Kidney (tissue), 13 donors: ENCODE measurements at regions not wholly inside any gene's neighbourhood (a gene's known extent, or its start where the extent isn't known, plus 50 kb on each side); places are given as distances from the start of the nearest gene placed in this dataset.

Experiments used
- DNase-seq, 5 donors: peaks; one replicate each; pipeline ENCODE4 v3.0.0-alpha.2; 2013 to 2020
- FAIRE-seq: peaks from 2 replicates; lab custom pipeline; 2012; peaks lifted over from hg19 to GRCh38; lab: Jason Lieb, UNC
- H3K27ac ChIP-seq, 2 donors: one replicate each; pipeline ENCODE4 v1.7.0; 2013; ENCODE audit warnings: low read depth in 2 of 2, low read length in 2 of 2, inconsistent platforms in 1 of 2
- H3K27me3 ChIP-seq: one replicate; pipeline ENCODE4 v1.7.1; 2013; ENCODE audit warnings: low read length, inconsistent platforms; ENCODE audit not compliant: control insufficient read depth, insufficient read depth
- H3K36me3 ChIP-seq, 3 donors: one replicate each; pipeline versions ENCODE4 v1.7.0 to v1.7.1; 2013; ENCODE audit warnings: low read length in 3 of 3, control low read depth in 1 of 3, inconsistent platforms in 1 of 3; ENCODE audit not compliant: insufficient read depth in 3 of 3, control insufficient read depth in 2 of 3
- H3K4me1 ChIP-seq, 3 donors: one replicate each; pipeline versions ENCODE4 v1.7.0 to v1.7.1; 2013; ENCODE audit warnings: low read length in 3 of 3, inconsistent platforms in 1 of 3, low read depth in 1 of 3; ENCODE audit not compliant: control insufficient read depth in 2 of 3, insufficient read depth in 2 of 3
- H3K4me3 ChIP-seq, 3 donors: one replicate each; pipeline versions ENCODE4 v1.7.0 to v1.8.1; 2013; ENCODE audit warnings: low read length in 3 of 3, control low read depth in 1 of 3, inconsistent platforms in 1 of 3
- H3K9ac ChIP-seq, 3 donors: one replicate each; pipeline versions ENCODE4 v1.7.0 to v1.7.1; 2013; ENCODE audit warnings: low read length in 3 of 3, control low read depth in 1 of 3, inconsistent platforms in 1 of 3
- H3K9me3 ChIP-seq, 3 donors: one replicate each; pipeline versions ENCODE4 v1.7.0 to v1.7.1; 2013; ENCODE audit warnings: low read length in 3 of 3, control low read depth in 1 of 3, inconsistent platforms in 1 of 3; ENCODE audit not compliant: control insufficient read depth in 2 of 3, insufficient read depth in 1 of 3
- intact Hi-C: fragments of 100-400 bp; cut with DNase I; formaldehyde crosslinking; loops from one replicate; pipeline ENCODE4 v1.11.1; 2022
- TF ChIP-seq, protein P1 (sequence below): IDR thresholded peaks from 3 replicates; pipeline ENCODE4 v1.5.1; 2012; ENCODE audit warnings: mild to moderate bottlenecking, moderate library complexity, borderline replicate concordance; ENCODE audit not compliant: insufficient read depth; ENCODE audit errors: extremely low read depth
- donor health status: control.
- donor health status: control.
- donor health status: control.
- donor health status: control.
- donor health status: control.
- donor health status: DM: yes; HTN: yes; CAD: no.
- donor health status: Normal renal cell carcinoma (clear cell type).

- Histone ChIP-seq H3K9me3 (no peaks in the 10 kb centered on the region), H3K4me3 (no peak overlapping the region), H3K27ac (no peak overlapping the region), H3K36me3 (no peaks in the 10 kb centered on the region), H3K27me3 (peaks cover 2% of the 10 kb centered on the region), H3K9ac (no peak overlapping the region), H3K4me1 (no peaks in the 10 kb centered on the region)
- DNase-seq (no peak), FAIRE-seq (no peak)
- TF ChIP-seq, protein P1, sequence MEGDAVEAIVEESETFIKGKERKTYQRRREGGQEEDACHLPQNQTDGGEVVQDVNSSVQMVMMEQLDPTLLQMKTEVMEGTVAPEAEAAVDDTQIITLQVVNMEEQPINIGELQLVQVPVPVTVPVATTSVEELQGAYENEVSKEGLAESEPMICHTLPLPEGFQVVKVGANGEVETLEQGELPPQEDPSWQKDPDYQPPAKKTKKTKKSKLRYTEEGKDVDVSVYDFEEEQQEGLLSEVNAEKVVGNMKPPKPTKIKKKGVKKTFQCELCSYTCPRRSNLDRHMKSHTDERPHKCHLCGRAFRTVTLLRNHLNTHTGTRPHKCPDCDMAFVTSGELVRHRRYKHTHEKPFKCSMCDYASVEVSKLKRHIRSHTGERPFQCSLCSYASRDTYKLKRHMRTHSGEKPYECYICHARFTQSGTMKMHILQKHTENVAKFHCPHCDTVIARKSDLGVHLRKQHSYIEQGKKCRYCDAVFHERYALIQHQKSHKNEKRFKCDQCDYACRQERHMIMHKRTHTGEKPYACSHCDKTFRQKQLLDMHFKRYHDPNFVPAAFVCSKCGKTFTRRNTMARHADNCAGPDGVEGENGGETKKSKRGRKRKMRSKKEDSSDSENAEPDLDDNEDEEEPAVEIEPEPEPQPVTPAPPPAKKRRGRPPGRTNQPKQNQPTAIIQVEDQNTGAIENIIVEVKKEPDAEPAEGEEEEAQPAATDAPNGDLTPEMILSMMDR, result no peak
- intact Hi-C loops, result no loop called here
Measured at GRCh38 chrX:9383655-9384054, 81.2 kb upstream of the TBL1X start.

DNA sequence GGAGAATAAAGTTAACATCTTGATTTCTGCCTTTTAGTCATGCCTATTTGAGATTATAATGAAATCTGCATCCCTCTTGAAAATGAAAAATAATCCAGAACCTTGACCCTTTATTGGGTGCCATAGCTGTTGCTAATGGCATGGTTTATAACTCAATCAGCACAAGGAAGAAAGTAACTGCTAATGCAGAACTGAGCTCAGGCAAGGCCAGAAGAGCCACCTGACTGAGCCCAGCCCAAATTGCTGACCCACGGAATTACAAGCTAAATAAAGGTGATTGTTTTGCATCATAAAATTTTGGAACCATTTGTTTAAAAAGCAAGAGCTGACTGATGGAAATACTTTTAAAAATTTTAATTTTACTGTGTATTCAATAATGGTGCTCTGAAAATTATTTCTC, 76.4 kb upstream of the TBL1X start:
- H3K4me3 ChIP-seq, result no peak overlapping the region
- intact Hi-C loops, result no loop called here
- DNase-seq (no peak), FAIRE-seq (no peak)
- H3K9me3 ChIP-seq, result no peaks in the 10 kb centered on the region
- H3K27me3 ChIP-seq, result no peaks in the 10 kb centered on the region
- no peaks in the 10 kb centered on the region for H3K36me3 ChIP-seq
- H3K27ac ChIP-seq, result no peak overlapping the region
- no peak overlapping the region for H3K9ac ChIP-seq
- TF ChIP-seq, protein P1, result no peak
- no peaks in the 10 kb centered on the region for H3K4me1 ChIP-seq

GRCh38 chrX:9390121-9390520, 74.7 kb upstream of the TBL1X start:
- TF ChIP-seq, protein P1, result no peak
- DNase-seq (no peak), FAIRE-seq (no peak)
- no peak overlapping the region for H3K4me3 ChIP-seq
- H3K9me3 ChIP-seq, result no peaks in the 10 kb centered on the region
- no peak overlapping the region for H3K27ac ChIP-seq
- no peaks in the 10 kb centered on the region for H3K4me1 ChIP-seq
- H3K27me3 ChIP-seq, result no peaks in the 10 kb centered on the region
- intact Hi-C loops, result no loop called here
- H3K36me3 ChIP-seq, result no peaks in the 10 kb centered on the region
- H3K9ac ChIP-seq, result no peak overlapping the region

- intact Hi-C loops, result no loop called here
- no peak overlapping the region for H3K9ac ChIP-seq
- no peak for FAIRE-seq
- no peaks in the 10 kb centered on the region for H3K9me3 ChIP-seq
- no peak overlapping the region for H3K4me3 ChIP-seq
- no peaks in the 10 kb centered on the region for H3K36me3 ChIP-seq
- H3K27me3 ChIP-seq, result no peaks in the 10 kb centered on the region
- H3K27ac ChIP-seq, result no peak overlapping the region
- TF ChIP-seq, protein P1, result no peak
- no peak for DNase-seq
- H3K4me1 ChIP-seq, result no peaks in the 10 kb centered on the region
Measured at GRCh38 chrX:9390693-9391368, 74.0 kb upstream of the TBL1X start.
